Astrocyte of the spinal cord (primary cell): ENCODE measurements at regions not wholly inside any gene's neighbourhood (a gene's known extent, or its start where the extent isn't known, plus 50 kb on each side); places are given as distances from the start of the nearest gene placed in this dataset.
"Not testable (repeated sequence)": the region's sequence is repeated elsewhere in the genome, so short reads cannot be mapped to it uniquely, and the experiment has no call there.

ENCODE experiments used
- DNase-seq: peaks from one replicate; pipeline ENCODE4 v3.0.0; 2011; ENCODE audit warnings: low read depth, low spot score
- H3K4me3 ChIP-seq: 2 replicates; pipeline ENCODE4 v1.5.1; 2011; ENCODE audit warnings: low read depth, mild to moderate bottlenecking, low read length, moderate library complexity
- in situ Hi-C: cut with HindIII; loops from 2 replicates; pipeline ENCODE4 v1.10.0; 2017; ENCODE audit warnings: low sequenced_read_pairs
- TF ChIP-seq, protein P1 (sequence below): IDR thresholded peaks from 2 replicates; pipeline ENCODE4 v1.5.1; 2012; ENCODE audit warnings: low read depth, mild to moderate bottlenecking, low read length, inconsistent platforms

DNA sequence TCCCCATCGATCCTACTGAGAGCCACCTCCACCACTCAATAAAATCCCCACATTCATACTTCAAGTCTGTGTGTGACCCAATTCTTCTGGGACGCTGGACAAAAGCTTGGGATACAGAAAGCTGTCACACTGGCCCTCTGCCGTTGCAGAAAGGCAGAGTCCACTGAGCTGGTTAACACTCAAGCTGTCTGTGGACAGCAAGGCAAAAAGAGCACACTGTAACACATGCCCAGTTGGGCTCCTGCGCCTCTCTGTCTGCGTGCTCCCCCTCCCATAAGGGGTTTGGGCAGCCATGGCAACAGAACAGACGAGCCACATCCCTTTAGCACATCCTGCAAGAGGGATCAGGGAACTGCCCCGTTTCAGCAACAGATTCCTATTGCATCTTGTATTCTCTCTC, 106.9 kb upstream of the RGPD4 start:
- H3K4me3 ChIP-seq: no peak overlapping the region
- no peak for DNase-seq
- TF ChIP-seq, protein P1, sequence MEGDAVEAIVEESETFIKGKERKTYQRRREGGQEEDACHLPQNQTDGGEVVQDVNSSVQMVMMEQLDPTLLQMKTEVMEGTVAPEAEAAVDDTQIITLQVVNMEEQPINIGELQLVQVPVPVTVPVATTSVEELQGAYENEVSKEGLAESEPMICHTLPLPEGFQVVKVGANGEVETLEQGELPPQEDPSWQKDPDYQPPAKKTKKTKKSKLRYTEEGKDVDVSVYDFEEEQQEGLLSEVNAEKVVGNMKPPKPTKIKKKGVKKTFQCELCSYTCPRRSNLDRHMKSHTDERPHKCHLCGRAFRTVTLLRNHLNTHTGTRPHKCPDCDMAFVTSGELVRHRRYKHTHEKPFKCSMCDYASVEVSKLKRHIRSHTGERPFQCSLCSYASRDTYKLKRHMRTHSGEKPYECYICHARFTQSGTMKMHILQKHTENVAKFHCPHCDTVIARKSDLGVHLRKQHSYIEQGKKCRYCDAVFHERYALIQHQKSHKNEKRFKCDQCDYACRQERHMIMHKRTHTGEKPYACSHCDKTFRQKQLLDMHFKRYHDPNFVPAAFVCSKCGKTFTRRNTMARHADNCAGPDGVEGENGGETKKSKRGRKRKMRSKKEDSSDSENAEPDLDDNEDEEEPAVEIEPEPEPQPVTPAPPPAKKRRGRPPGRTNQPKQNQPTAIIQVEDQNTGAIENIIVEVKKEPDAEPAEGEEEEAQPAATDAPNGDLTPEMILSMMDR: no peak
- in situ Hi-C loops: no loop called here

DNA sequence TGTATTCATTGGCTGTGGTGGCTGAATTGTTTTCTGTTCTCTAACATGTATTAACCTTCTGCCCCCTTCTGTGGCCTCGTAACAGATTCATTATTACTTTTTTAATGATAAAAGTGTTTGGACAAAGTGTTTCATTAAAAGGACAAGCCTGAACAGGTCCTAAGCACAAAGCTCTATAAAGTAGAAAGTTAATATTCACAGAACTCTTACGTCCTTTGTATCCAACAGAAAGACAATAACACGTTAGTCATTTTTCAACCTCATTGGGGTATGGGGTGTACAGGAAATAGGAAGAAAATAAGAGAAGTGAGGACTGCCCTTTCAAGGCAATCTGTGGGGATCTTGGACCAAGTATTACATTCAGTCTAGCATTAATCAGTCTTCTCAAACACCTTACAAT, 105.5 kb upstream of the RGPD4 start:
- H3K4me3 ChIP-seq: no peak overlapping the region
- TF ChIP-seq, protein P1: no peak
- in situ Hi-C loops: no loop called here
- no peak for DNase-seq

DNA sequence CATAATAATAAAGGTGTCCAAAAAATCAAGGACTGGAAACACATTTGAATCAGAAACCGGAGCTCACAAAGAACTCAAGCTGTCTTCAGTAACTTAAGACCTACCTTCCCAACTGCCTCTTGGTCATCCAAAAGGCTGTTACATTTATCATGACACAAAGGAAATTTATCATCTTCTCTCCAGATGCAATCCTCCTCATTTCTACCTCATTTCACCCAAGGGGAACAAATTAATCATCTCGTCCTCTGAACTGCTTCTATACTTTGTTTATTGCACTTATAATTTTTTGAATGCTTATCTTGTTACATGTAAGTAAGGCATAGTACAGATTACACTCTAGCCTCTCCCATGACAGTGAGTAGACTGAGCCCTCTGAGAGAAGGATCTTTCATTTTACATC, 105.1 kb upstream of the RGPD4 start:
- no peak overlapping the region for H3K4me3 ChIP-seq
- DNase-seq: no peak
- in situ Hi-C loops: no loop called here
- TF ChIP-seq, protein P1: no peak

DNA sequence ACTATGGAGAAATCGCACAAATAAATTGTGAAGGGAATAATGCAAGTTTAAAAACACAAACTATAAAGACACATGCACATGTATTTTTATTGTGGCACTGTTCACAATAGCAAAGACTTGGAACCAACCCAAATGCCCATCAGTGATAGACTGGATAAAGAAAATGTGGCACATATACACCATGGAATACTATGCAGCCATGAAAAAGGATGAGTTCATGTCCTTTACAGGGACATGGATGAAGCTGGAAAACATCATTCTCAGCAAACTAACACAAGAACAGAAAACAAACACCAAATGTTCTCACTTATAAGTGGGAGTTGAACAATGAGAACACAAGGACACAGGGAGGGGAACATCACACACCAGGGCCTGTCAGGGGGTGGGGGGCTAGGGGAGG, 100.9 kb upstream of the RGPD4 start:
- H3K4me3 ChIP-seq, in situ Hi-C loops, DNase-seq: not testable (repeated sequence)

DNA sequence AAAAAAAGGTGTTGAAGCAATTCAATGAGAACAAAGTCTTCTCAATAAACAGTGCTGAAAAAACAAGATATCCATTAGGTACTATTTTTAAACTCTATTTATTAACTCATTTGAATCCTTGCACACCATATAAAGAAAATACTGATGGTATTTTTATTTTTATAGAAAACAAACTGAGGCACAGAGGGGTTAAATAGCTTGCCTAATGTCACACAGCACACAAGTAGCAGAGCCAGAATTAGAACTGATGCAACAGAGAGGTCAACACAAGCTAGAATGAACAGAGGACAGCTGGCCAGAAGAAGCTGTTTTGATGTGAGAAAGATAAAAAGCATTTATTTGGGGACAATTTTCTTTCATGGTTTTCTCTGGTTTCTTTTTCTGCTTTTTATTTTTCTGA, 99.4 kb upstream of the RGPD4 start:
- TF ChIP-seq, protein P1: no peak
- H3K4me3 ChIP-seq: no peak overlapping the region
- no peak for DNase-seq
- in situ Hi-C loops: no loop called here

DNA sequence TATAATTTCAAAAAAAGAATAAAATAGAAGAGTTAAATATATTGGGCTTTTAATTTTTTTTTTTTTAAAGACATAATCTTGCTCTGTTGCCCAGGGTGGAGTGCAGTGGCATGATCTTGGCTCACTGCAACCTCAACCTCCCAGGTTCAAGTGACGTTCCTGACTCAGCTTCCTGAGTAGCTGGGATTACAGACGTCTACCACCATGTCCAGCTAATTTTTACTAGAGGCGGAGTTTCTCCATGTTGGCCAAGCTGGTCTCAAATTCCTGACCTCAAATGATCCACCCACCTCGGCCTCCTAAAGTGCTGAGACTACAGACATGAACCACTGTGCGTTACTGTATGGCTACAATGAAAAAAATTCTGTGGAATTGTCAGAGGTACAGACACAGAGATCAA, 98.1 kb upstream of the RGPD4 start:
- in situ Hi-C loops: no loop called here
- DNase-seq: no peak
- TF ChIP-seq, protein P1: no peak
- no peak overlapping the region for H3K4me3 ChIP-seq

DNA sequence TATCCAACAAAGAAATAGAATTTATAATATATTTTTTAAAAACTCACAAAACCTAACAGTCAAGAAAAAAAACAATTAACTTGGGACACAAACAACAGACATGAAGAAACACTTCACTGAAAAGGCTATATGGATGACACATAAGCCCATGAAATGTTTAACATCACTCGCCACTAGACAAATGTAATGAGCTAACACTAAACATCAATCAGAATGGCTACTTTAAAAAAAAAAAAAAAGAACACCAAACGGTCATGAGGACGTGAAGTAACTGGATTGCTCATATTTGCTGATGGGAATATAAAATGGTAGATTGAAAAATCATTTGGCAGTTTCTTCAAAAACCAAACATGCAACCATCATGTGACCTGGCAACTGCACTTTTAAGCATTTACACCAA, 97.3 kb upstream of the RGPD4 start:
- no peak overlapping the region for H3K4me3 ChIP-seq
- TF ChIP-seq, protein P1: no peak
- in situ Hi-C loops: no loop called here
- DNase-seq: no peak
